Nephron (organoid): ENCODE measurements at regions not wholly inside any gene's neighbourhood (a gene's known extent, or its start where the extent isn't known, plus 50 kb on each side); places are given as distances from the start of the nearest gene placed in this dataset.

Experiments
- H3K27ac Mint-ChIP-seq, 3 experiments: 2 replicates each; pipeline ENCODE4 v1.8.0; 2020; ENCODE audit warnings: mixed read lengths in 3 of 3, mild to moderate bottlenecking in 2 of 3, moderate library complexity in 1 of 3
- H3K27me3 Mint-ChIP-seq: 2 replicates; pipeline ENCODE4 v1.8.0; 2021; ENCODE audit warnings: low read depth, mild to moderate bottlenecking, moderate library complexity, mixed read lengths
- H3K36me3 Mint-ChIP-seq: 2 replicates; pipeline ENCODE4 v1.8.0; 2020; ENCODE audit warnings: low read depth, mixed read lengths
- H3K4me1 Mint-ChIP-seq: 2 replicates; pipeline ENCODE4 v1.8.0; 2020; ENCODE audit warnings: mixed read lengths
- H3K4me3 Mint-ChIP-seq, 3 experiments: 2 replicates each; pipeline ENCODE4 v1.8.0; 2020; ENCODE audit warnings: mild to moderate bottlenecking in 3 of 3, mixed read lengths in 3 of 3, moderate library complexity in 2 of 3
- H3K9me3 Mint-ChIP-seq: 2 replicates; pipeline ENCODE4 v1.8.0; 2020; ENCODE audit warnings: mixed read lengths
- TF ChIP-seq, protein P1 (sequence below), 3 experiments: fragments of 200-600 bp; sonication (generic); IDR thresholded peaks; one replicate each; pipeline ENCODE4 v1.5.0; 2021; ENCODE audit warnings: antibody characterized with exemption in 3 of 3; ENCODE audit not compliant: unreplicated experiment in 3 of 3

GRCh38 chr7:36015733-36016132, 137.3 kb upstream of the EEPD1 start:
- TF ChIP-seq, protein P1, sequence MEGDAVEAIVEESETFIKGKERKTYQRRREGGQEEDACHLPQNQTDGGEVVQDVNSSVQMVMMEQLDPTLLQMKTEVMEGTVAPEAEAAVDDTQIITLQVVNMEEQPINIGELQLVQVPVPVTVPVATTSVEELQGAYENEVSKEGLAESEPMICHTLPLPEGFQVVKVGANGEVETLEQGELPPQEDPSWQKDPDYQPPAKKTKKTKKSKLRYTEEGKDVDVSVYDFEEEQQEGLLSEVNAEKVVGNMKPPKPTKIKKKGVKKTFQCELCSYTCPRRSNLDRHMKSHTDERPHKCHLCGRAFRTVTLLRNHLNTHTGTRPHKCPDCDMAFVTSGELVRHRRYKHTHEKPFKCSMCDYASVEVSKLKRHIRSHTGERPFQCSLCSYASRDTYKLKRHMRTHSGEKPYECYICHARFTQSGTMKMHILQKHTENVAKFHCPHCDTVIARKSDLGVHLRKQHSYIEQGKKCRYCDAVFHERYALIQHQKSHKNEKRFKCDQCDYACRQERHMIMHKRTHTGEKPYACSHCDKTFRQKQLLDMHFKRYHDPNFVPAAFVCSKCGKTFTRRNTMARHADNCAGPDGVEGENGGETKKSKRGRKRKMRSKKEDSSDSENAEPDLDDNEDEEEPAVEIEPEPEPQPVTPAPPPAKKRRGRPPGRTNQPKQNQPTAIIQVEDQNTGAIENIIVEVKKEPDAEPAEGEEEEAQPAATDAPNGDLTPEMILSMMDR (IDR thresholded peaks at IDR 0.05; ENCODE audit: unreplicated experiment in 3 of 3), result no peak
- H3K27ac Mint-ChIP-seq, result no peak overlapping the region
- peaks cover 16% of the 10 kb centered on the region for H3K4me1 Mint-ChIP-seq
- no peaks in the 10 kb centered on the region for H3K36me3 Mint-ChIP-seq
- H3K9me3 Mint-ChIP-seq, result peaks cover 2% of the 10 kb centered on the region
- H3K27me3 Mint-ChIP-seq, result no peaks in the 10 kb centered on the region
- H3K4me3 Mint-ChIP-seq, result no peak overlapping the region

GRCh38 chr7:36016648-36017047, 136.4 kb upstream of the EEPD1 start:
- no peak overlapping the region for H3K4me3 Mint-ChIP-seq
- TF ChIP-seq, protein P1 (IDR thresholded peaks at IDR 0.05; ENCODE audit: unreplicated experiment in 3 of 3), result no peak
- H3K9me3 Mint-ChIP-seq, result peaks cover 2% of the 10 kb centered on the region
- no peaks in the 10 kb centered on the region for H3K27me3 Mint-ChIP-seq
- peaks cover 9% of the 10 kb centered on the region for H3K4me1 Mint-ChIP-seq
- H3K27ac Mint-ChIP-seq, result peak overlapping the region in 1 of 3 experiments; percentile 73
- no peaks in the 10 kb centered on the region for H3K36me3 Mint-ChIP-seq

GRCh38 chr7:36017111-36017510, 135.9 kb upstream of the EEPD1 start:
- no peaks in the 10 kb centered on the region for H3K36me3 Mint-ChIP-seq
- no peak overlapping the region for H3K4me3 Mint-ChIP-seq
- peaks cover 13% of the 10 kb centered on the region for H3K4me1 Mint-ChIP-seq
- TF ChIP-seq, protein P1 (IDR thresholded peaks at IDR 0.05; ENCODE audit: unreplicated experiment in 3 of 3), result no peak
- peak overlapping the region in 2 of 3 experiments; percentile 6 to 73 for H3K27ac Mint-ChIP-seq
- H3K9me3 Mint-ChIP-seq, result peaks cover 2% of the 10 kb centered on the region
- peaks cover 4% of the 10 kb centered on the region for H3K27me3 Mint-ChIP-seq

DNA sequence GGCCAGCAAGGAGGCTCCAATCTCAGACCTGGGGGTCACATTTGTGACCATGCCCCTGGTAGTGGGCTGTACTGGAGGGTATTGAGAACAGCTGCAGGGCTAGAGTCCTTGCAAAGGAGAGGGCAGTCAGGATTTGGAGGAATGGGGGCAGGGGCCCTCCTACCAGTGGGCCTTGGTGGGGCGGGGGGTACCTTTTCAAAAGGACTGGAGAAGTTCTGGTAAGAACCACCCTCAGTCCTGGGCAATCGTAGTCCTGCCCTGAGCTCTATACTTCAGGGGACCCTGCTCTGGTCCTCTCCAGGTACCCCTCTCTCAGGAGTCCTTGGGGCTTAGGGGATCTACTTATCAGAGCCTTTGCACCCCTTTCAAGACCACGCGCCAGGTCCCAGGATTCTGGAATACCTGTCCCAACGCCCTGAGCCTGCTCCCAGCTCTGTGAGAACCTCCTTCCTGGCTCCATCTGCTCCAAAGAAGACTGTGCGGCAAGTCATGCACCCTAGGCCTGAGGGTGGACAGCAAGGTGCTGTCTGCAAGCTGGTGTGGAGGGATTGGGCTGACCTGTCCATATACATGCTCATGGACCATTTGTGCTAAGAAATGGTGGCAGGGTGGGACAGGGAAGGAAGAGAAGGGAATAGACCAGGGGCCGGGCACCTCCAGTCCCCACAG, 134.1 kb upstream of the EEPD1 start:
- Mint-ChIP-seq H3K27me3 (peaks cover 5% of the 10 kb centered on the region), H3K4me3 (no peak overlapping the region), H3K36me3 (no peaks in the 10 kb centered on the region), H3K4me1 (peaks cover 19% of the 10 kb centered on the region), H3K27ac (peak overlapping the region in 1 of 3 experiments; percentile 20), H3K9me3 (no peaks in the 10 kb centered on the region)
- TF ChIP-seq, protein P1 (IDR thresholded peaks at IDR 0.05; ENCODE audit: unreplicated experiment in 3 of 3), result no peak

- H3K4me1 Mint-ChIP-seq, result peaks cover 19% of the 10 kb centered on the region
- TF ChIP-seq, protein P1 (IDR thresholded peaks at IDR 0.05; ENCODE audit: unreplicated experiment in 3 of 3), result no peak
- peaks cover 5% of the 10 kb centered on the region for H3K27me3 Mint-ChIP-seq
- no peaks in the 10 kb centered on the region for H3K36me3 Mint-ChIP-seq
- no peaks in the 10 kb centered on the region for H3K9me3 Mint-ChIP-seq
- peak overlapping the region; percentile 14 to 77 (median 39) for H3K27ac Mint-ChIP-seq
- no peak overlapping the region for H3K4me3 Mint-ChIP-seq
Observed at GRCh38 chr7:36019538-36019937, 133.5 kb upstream of the EEPD1 start.

GRCh38 chr7:36019980-36020379, 133.1 kb upstream of the EEPD1 start:
- Mint-ChIP-seq H3K27ac (peak overlapping the region; percentile 14 to 77 (median 39)), H3K9me3 (no peaks in the 10 kb centered on the region), H3K4me3 (no peak overlapping the region), H3K36me3 (no peaks in the 10 kb centered on the region), H3K27me3 (peaks cover 5% of the 10 kb centered on the region), H3K4me1 (peaks cover 19% of the 10 kb centered on the region)
- TF ChIP-seq, protein P1 (IDR thresholded peaks at IDR 0.05; ENCODE audit: unreplicated experiment in 3 of 3), result no peak
